ENCODE measurements at regions not wholly inside any gene's neighbourhood (a gene's known extent, or its start where the extent isn't known, plus 50 kb on each side); places are given as distances from the start of the nearest gene placed in this dataset.

GRCh38 chr4:135353008-135353407 lies 1151.4 kb upstream of the PABPC4L start:
- TF ChIP-seq, protein P1, sequence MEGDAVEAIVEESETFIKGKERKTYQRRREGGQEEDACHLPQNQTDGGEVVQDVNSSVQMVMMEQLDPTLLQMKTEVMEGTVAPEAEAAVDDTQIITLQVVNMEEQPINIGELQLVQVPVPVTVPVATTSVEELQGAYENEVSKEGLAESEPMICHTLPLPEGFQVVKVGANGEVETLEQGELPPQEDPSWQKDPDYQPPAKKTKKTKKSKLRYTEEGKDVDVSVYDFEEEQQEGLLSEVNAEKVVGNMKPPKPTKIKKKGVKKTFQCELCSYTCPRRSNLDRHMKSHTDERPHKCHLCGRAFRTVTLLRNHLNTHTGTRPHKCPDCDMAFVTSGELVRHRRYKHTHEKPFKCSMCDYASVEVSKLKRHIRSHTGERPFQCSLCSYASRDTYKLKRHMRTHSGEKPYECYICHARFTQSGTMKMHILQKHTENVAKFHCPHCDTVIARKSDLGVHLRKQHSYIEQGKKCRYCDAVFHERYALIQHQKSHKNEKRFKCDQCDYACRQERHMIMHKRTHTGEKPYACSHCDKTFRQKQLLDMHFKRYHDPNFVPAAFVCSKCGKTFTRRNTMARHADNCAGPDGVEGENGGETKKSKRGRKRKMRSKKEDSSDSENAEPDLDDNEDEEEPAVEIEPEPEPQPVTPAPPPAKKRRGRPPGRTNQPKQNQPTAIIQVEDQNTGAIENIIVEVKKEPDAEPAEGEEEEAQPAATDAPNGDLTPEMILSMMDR (conservative IDR thresholded peaks at IDR 0.05), result no peak
- no peak for TF ChIP-seq ZFX (IDR thresholded peaks at IDR 0.05)
